IMR-90 (cell line): ENCODE measurements at regions not wholly inside any gene's neighbourhood (a gene's known extent, or its start where the extent isn't known, plus 50 kb on each side); places are given as distances from the start of the nearest gene placed in this dataset.

Source experiments
- ATAC-seq: fragments of 200-7000 bp; cut with Tn5 transposase; 2 replicates; pipeline ENCODE4 v1.9.1; 2020; ENCODE audit warnings: low read depth, mild to moderate bottlenecking, moderate library complexity
- BruUV-seq: library from RNA; stranded (reverse); fragments of 400-500 nt; replicated peaks from 2 replicates; lab custom pipeline; 2021; lab: Mats Ljungman, UMichigan
- CTCF ChIA-PET: fragments of 300-600 bp; formaldehyde crosslinking; extraction: SDS; loops from one replicate; lab custom pipeline; 2021; ENCODE audit warnings: antibody characterized with exemption; lab: Yijun Ruan, JAX
- POLR2A ChIA-PET: fragments of 300-600 bp; sonication (Branson Sonifier 250); formaldehyde crosslinking; loops from one replicate; lab custom pipeline; 2022; ENCODE audit warnings: antibody characterized with exemption; ENCODE audit not compliant: unreplicated experiment; lab: Charles Lee
- DNase-seq: peaks from one replicate; pipeline ENCODE4 v3.0.0; 2013
- H2AFZ ChIP-seq: replicated peaks from 2 replicates; pipeline ENCODE3; 2013; ENCODE audit warnings: low read length, mild to moderate bottlenecking; ENCODE audit not compliant: poor library complexity
- H2AK5ac ChIP-seq: 2 replicates; pipeline ENCODE4 v1.6.1; 2013; ENCODE audit warnings: low read depth, low read length, inconsistent platforms
- H2AK9ac ChIP-seq: replicated peaks from 2 replicates; pipeline ENCODE3; 2013; ENCODE audit warnings: mild to moderate bottlenecking, low read depth, low read length, moderate library complexity; ENCODE audit not compliant: poor library complexity
- H2BK120ac ChIP-seq: 2 replicates; pipeline ENCODE4 v1.6.1; 2013; ENCODE audit warnings: low read depth, low read length, inconsistent platforms
- H2BK15ac ChIP-seq: 3 replicates; pipeline ENCODE4 v1.6.1; 2013; ENCODE audit warnings: low read depth, low read length, inconsistent platforms
- H2BK20ac ChIP-seq: 2 replicates; pipeline ENCODE4 v1.6.1; 2013; ENCODE audit warnings: low read depth, mild to moderate bottlenecking, inconsistent platforms, low read length, moderate library complexity
- H2BK5ac ChIP-seq: 2 replicates; pipeline ENCODE4 v1.6.1; 2013; ENCODE audit warnings: mild to moderate bottlenecking, low read depth, low read length, inconsistent platforms; ENCODE audit not compliant: poor library complexity, severe bottlenecking
- H3K14ac ChIP-seq: replicated peaks from 2 replicates; pipeline ENCODE4 v1.6.1; 2013; ENCODE audit warnings: low read depth, low read length, inconsistent platforms
- H3K18ac ChIP-seq: 2 replicates; pipeline ENCODE4 v1.6.1; 2013; ENCODE audit warnings: low read depth, low read length, control low read depth
- H3K23ac ChIP-seq: 2 replicates; pipeline ENCODE4 v1.6.1; 2013; ENCODE audit warnings: low read depth, low read length, inconsistent platforms
- H3K27ac ChIP-seq: 2 replicates; pipeline ENCODE4 v1.5.1; 2013; ENCODE audit warnings: mild to moderate bottlenecking, control low read depth, low read length; ENCODE audit not compliant: insufficient read depth
- H3K27me3 ChIP-seq: 2 replicates; pipeline ENCODE4 v1.6.1; 2013; ENCODE audit warnings: low read length; ENCODE audit not compliant: control insufficient read depth, insufficient read depth
- H3K36me3 ChIP-seq: 2 replicates; pipeline ENCODE4 v1.6.1; 2013; ENCODE audit warnings: low read length, mixed read lengths; ENCODE audit not compliant: control insufficient read depth, insufficient read depth
- H3K4ac ChIP-seq: 2 replicates; pipeline ENCODE4 v1.6.1; 2013; ENCODE audit warnings: low read depth, low read length, inconsistent platforms
- H3K4me1 ChIP-seq: 2 replicates; pipeline ENCODE4 v1.6.1; 2013; ENCODE audit warnings: low read length, mixed read lengths; ENCODE audit not compliant: control insufficient read depth, insufficient read depth
- H3K4me2 ChIP-seq: 2 replicates; pipeline ENCODE4 v1.6.1; 2013; ENCODE audit warnings: low read depth, mild to moderate bottlenecking, control low read depth, low read length, moderate library complexity
- H3K4me3 ChIP-seq: 2 replicates; pipeline ENCODE4 v1.5.1; 2013; ENCODE audit warnings: low read depth, mild to moderate bottlenecking, control low read depth, low read length, moderate library complexity; ENCODE audit not compliant: insufficient read depth
- H3K56ac ChIP-seq: 2 replicates; pipeline ENCODE4 v1.6.1; 2013; ENCODE audit warnings: low read length, inconsistent platforms; ENCODE audit not compliant: insufficient read depth; ENCODE audit errors: extremely low read depth
- H3K79me1 ChIP-seq, 2 experiments: 2 replicates each; pipeline ENCODE4 v1.6.1; 2013; ENCODE audit warnings: low read length in 2 of 2, inconsistent platforms in 1 of 2, low read depth in 1 of 2
- H3K9ac ChIP-seq: 2 replicates; pipeline ENCODE4 v1.6.1; 2013; ENCODE audit warnings: low read depth, low read length, control low read depth
- H3K9me1 ChIP-seq: 2 replicates; pipeline ENCODE4 v1.6.1; 2013; ENCODE audit warnings: low read length, inconsistent platforms; ENCODE audit not compliant: insufficient read depth
- H3K9me3 ChIP-seq: 2 replicates; pipeline ENCODE4 v1.6.1; 2013; ENCODE audit warnings: low read length; ENCODE audit not compliant: control insufficient read depth, insufficient read depth
- H4K20me1 ChIP-seq: 2 replicates; pipeline ENCODE4 v1.6.1; 2013; ENCODE audit warnings: low read length, inconsistent platforms; ENCODE audit not compliant: insufficient read depth
- H4K5ac ChIP-seq: 2 replicates; pipeline ENCODE4 v1.6.1; 2013; ENCODE audit warnings: mild to moderate bottlenecking, low read depth, low read length, control low read depth
- H4K8ac ChIP-seq, 2 experiments: 2 replicates each; pipeline ENCODE4 v1.6.1; 2013; ENCODE audit warnings: low read depth in 2 of 2, low read length in 2 of 2, control low read depth in 1 of 2, inconsistent platforms in 1 of 2
- H4K91ac ChIP-seq: 2 replicates; pipeline ENCODE4 v1.6.1; 2013; ENCODE audit warnings: low read depth, low read length, inconsistent platforms; ENCODE audit not compliant: insufficient read depth
- BHLHE40 ChIP-seq: fragments of 150-350 bp; IDR thresholded peaks from 2 replicates; pipeline ENCODE4 v1.6.1; 2016; ENCODE audit warnings: mild to moderate bottlenecking, low read depth, low read length
- CEBPB ChIP-seq: IDR thresholded peaks from 2 replicates; pipeline ENCODE4 v1.6.1; 2012; ENCODE audit warnings: low read depth, low read length, improper control_type of control experiment
- CHD1 ChIP-seq: IDR thresholded peaks from 2 replicates; pipeline ENCODE4 v1.6.1; 2012; ENCODE audit warnings: low read depth, low read length, improper control_type of control experiment
- ELK1 ChIP-seq: fragments of 150-350 bp; IDR thresholded peaks from 2 replicates; pipeline ENCODE4 v1.6.1; 2016; ENCODE audit warnings: low read depth, mild to moderate bottlenecking, low read length, moderate library complexity, borderline replicate concordance
- FOS ChIP-seq: fragments of 150-350 bp; IDR thresholded peaks from 2 replicates; pipeline ENCODE4 v1.6.1; 2016; ENCODE audit warnings: low read depth, low read length
- MAFK ChIP-seq: IDR thresholded peaks from 2 replicates; pipeline ENCODE4 v1.6.1; 2012; ENCODE audit warnings: low read depth, low read length, improper control_type of control experiment
- MAZ ChIP-seq: IDR thresholded peaks from 2 replicates; pipeline ENCODE4 v1.6.1; 2012; ENCODE audit warnings: low read depth, mild to moderate bottlenecking, low read length, improper control_type of control experiment, moderate library complexity, borderline replicate concordance
- MXI1 ChIP-seq: IDR thresholded peaks from 2 replicates; pipeline ENCODE4 v1.6.1; 2012; ENCODE audit warnings: low read depth, mild to moderate bottlenecking, low read length, moderate library complexity, borderline replicate concordance
- NFE2L2 ChIP-seq: fragments of 150-350 bp; IDR thresholded peaks from 2 replicates; pipeline ENCODE4 v1.6.1; 2016; ENCODE audit warnings: low read depth, mild to moderate bottlenecking, low read length
- POLR2A ChIP-seq: IDR thresholded peaks from 2 replicates; pipeline ENCODE4 v1.6.1; 2012; ENCODE audit warnings: mild to moderate bottlenecking, low read depth, low read length
- RAD21 ChIP-seq: IDR thresholded peaks from 2 replicates; pipeline ENCODE4 v1.6.1; 2012; ENCODE audit warnings: low read length, improper control_type of control experiment
- RCOR1 ChIP-seq: IDR thresholded peaks from 2 replicates; pipeline ENCODE4 v1.6.1; 2012; ENCODE audit warnings: mild to moderate bottlenecking, low read length, improper control_type of control experiment; ENCODE audit not compliant: insufficient replicate concordance
- RFX5 ChIP-seq: IDR thresholded peaks from 2 replicates; pipeline ENCODE4 v1.8.0; 2012; ENCODE audit warnings: low read depth, mild to moderate bottlenecking, low read length, moderate library complexity
- SMC3 ChIP-seq: fragments of 150-350 bp; IDR thresholded peaks from 2 replicates; pipeline ENCODE4 v1.6.1; 2016; ENCODE audit warnings: low read depth, mild to moderate bottlenecking, antibody characterized with exemption, low read length, moderate library complexity
- WGBS, 2 experiments: methylation state at CpG; one replicate each; pipeline versions ENCODE4 v1.1.5 to v1.1.7; 2013; ENCODE audit warnings: missing lambda C conversion rate in 2 of 2; ENCODE audit not compliant: insufficient read length in 1 of 2; ENCODE audit errors: extremely low coverage in 2 of 2; 5-methylcytosine and 5-hydroxymethylcytosine counted together
- dilution Hi-C: fragments of 300-500 bp; cut with HindIII; formaldehyde crosslinking; loops from one replicate; pipeline ENCODE4 v1.14.3; 2018; ENCODE audit warnings: low sequenced_read_pairs; ENCODE audit not compliant: unreplicated experiment
- in situ Hi-C: fragments of 300-500 bp; cut with MboI; formaldehyde crosslinking; loops from 3 replicates; pipeline ENCODE4 v1.14.3; 2019; ENCODE audit warnings: low sequenced_read_pairs, inconsistent platforms, mixed read lengths
- intact Hi-C: fragments of 100-400 bp; cut with micrococcal nuclease; formaldehyde crosslinking; loops from 2 replicates; pipeline ENCODE4 v1.10.0; 2022
- TF ChIP-seq, protein P1 (sequence below): fragments of 150-350 bp; IDR thresholded peaks from 2 replicates; pipeline ENCODE4 v1.6.1; 2017; ENCODE audit warnings: mild to moderate bottlenecking, antibody characterized with exemption, low read length, low read depth
- TF ChIP-seq, protein P2 (sequence below): conservative IDR thresholded peaks from 2 replicates; pipeline ENCODE4 v1.5.1; 2012; ENCODE audit warnings: mild to moderate bottlenecking, low read depth, low read length, improper control_type of control experiment

DNA sequence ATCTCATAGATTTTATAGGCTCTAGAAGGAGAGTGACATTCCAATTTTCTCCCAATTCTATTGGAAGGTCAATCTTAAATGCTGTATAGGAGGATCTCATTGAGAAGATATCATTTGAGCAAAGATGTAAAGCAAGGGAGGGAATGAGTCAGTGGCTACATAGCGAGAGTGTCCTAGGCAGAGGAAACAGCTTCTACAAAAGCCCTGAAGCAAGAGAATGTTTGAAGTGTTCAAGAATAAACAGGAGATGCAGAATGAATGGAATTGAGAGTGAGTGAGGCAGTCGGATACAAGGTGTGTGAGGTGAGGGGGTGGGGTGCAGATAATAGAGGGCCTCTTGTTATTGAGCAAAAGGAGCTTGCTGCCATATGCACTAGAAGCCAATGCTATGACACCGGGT is 545.9 kb downstream of the IGSF11 start:
- BruUV-seq, result no TSS peak
- CTCF ChIA-PET, result no interaction called here
- no peak overlapping the region for H2BK120ac ChIP-seq
- H2BK20ac ChIP-seq, result no peak overlapping the region
- H3K4me1 ChIP-seq, result no peaks in the 10 kb centered on the region
- H3K36me3 ChIP-seq, result no peaks in the 10 kb centered on the region
- H2AK9ac ChIP-seq, result no peak overlapping the region
- dilution Hi-C loops (no loop called here), in situ Hi-C loops (no loop called here), intact Hi-C loops (no loop called here)
- H3K9ac ChIP-seq, result no peak overlapping the region
- no peak overlapping the region for H3K18ac ChIP-seq
- no peak overlapping the region for H3K56ac ChIP-seq
- no peaks in the 10 kb centered on the region for H3K27me3 ChIP-seq
- H3K9me3 ChIP-seq, result no peaks in the 10 kb centered on the region
- TF ChIP-seq MXI1 (no peak), MAZ (no peak), CEBPB (no peak), MAFK (no peak), POLR2A (no peak), ELK1 (no peak), RFX5 (no peak), RCOR1 (no peak), BHLHE40 (no peak), NFE2L2 (no peak), FOS (no peak), SMC3 (no peak), RAD21 (no peak), CHD1 (no peak)
- TF ChIP-seq, protein P1, sequence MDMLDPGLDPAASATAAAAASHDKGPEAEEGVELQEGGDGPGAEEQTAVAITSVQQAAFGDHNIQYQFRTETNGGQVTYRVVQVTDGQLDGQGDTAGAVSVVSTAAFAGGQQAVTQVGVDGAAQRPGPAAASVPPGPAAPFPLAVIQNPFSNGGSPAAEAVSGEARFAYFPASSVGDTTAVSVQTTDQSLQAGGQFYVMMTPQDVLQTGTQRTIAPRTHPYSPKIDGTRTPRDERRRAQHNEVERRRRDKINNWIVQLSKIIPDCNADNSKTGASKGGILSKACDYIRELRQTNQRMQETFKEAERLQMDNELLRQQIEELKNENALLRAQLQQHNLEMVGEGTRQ, result no peak
- TF ChIP-seq, protein P2, sequence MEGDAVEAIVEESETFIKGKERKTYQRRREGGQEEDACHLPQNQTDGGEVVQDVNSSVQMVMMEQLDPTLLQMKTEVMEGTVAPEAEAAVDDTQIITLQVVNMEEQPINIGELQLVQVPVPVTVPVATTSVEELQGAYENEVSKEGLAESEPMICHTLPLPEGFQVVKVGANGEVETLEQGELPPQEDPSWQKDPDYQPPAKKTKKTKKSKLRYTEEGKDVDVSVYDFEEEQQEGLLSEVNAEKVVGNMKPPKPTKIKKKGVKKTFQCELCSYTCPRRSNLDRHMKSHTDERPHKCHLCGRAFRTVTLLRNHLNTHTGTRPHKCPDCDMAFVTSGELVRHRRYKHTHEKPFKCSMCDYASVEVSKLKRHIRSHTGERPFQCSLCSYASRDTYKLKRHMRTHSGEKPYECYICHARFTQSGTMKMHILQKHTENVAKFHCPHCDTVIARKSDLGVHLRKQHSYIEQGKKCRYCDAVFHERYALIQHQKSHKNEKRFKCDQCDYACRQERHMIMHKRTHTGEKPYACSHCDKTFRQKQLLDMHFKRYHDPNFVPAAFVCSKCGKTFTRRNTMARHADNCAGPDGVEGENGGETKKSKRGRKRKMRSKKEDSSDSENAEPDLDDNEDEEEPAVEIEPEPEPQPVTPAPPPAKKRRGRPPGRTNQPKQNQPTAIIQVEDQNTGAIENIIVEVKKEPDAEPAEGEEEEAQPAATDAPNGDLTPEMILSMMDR, result no peak
- DNase-seq (no peak), ATAC-seq (no peak)
- no peak overlapping the region for H4K5ac ChIP-seq
- no peak overlapping the region for H4K91ac ChIP-seq
- POLR2A ChIA-PET, result no interaction called here
- H2AFZ ChIP-seq, result no peak overlapping the region
- H2BK15ac ChIP-seq, result no peak overlapping the region
- no peak overlapping the region for H3K23ac ChIP-seq
- no peaks in the 10 kb centered on the region for H3K79me1 ChIP-seq
- H3K4me3 ChIP-seq, result no peak overlapping the region
- H4K8ac ChIP-seq, result no peak overlapping the region
- no peaks in the 10 kb centered on the region for H3K9me1 ChIP-seq
- no peak overlapping the region for H2BK5ac ChIP-seq
- no peak overlapping the region for H3K27ac ChIP-seq
- H3K14ac ChIP-seq, result no peak overlapping the region
- no peak overlapping the region for H3K4me2 ChIP-seq
- no peak overlapping the region for H2AK5ac ChIP-seq
- no CpG with 5 or more reads among the region's 3 CpGs for WGBS, 2 experiments
- no peak overlapping the region for H3K4ac ChIP-seq
- H4K20me1 ChIP-seq, result no peaks in the 10 kb centered on the region
